Prostate gland (tissue), 2 donors: ENCODE measurements at regions not wholly inside any gene's neighbourhood (a gene's known extent, or its start where the extent isn't known, plus 50 kb on each side); places are given as distances from the start of the nearest gene placed in this dataset.

Experiments
- POLR2A ChIP-seq: fragments of 450-650 bp; IDR thresholded peaks from one replicate; pipeline ENCODE4 v1.6.1; 2016; ENCODE audit warnings: antibody characterized with exemption, mild to moderate bottlenecking
- TF ChIP-seq, protein P1 (sequence below), 4 experiments: fragments of 200-600 bp in 2 of 4; fragments of 450-650 bp in 2 of 4; sonication (generic) in 2 of 4; IDR thresholded peaks; 1 replicate in 3 of 4; 2 replicates in 1 of 4; pipeline ENCODE4 v1.5.1; 2016 to 2019; ENCODE audit warnings: antibody characterized with exemption in 4 of 4, mild to moderate bottlenecking in 2 of 4, moderate library complexity in 2 of 4

DNA sequence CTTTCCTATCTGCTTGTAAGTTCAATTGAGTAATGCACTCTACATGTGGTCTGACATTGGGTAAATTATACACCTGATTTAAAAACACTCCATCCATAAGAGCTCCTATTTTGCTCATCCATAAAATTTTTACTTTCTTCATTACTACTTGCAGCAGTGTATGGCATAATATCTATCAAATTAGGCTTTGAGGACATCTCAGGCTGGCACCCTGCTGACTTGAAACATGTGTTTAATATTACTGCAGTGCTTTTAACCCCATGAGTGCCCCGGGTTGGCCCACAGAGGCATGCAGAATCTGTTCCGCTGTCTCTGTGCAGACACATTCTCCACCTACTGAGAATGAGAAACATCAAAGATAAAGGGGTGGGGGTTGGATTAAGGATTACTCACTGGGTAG is 249.9 kb upstream of the DNAJC19 start:
- TF ChIP-seq, protein P1, sequence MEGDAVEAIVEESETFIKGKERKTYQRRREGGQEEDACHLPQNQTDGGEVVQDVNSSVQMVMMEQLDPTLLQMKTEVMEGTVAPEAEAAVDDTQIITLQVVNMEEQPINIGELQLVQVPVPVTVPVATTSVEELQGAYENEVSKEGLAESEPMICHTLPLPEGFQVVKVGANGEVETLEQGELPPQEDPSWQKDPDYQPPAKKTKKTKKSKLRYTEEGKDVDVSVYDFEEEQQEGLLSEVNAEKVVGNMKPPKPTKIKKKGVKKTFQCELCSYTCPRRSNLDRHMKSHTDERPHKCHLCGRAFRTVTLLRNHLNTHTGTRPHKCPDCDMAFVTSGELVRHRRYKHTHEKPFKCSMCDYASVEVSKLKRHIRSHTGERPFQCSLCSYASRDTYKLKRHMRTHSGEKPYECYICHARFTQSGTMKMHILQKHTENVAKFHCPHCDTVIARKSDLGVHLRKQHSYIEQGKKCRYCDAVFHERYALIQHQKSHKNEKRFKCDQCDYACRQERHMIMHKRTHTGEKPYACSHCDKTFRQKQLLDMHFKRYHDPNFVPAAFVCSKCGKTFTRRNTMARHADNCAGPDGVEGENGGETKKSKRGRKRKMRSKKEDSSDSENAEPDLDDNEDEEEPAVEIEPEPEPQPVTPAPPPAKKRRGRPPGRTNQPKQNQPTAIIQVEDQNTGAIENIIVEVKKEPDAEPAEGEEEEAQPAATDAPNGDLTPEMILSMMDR (IDR thresholded peaks at IDR 0.05), result no peak
- no peak for TF ChIP-seq POLR2A
